ENCODE measurements at regions not wholly inside any gene's neighbourhood (a gene's known extent, or its start where the extent isn't known, plus 50 kb on each side); places are given as distances from the start of the nearest gene placed in this dataset.

DNA sequence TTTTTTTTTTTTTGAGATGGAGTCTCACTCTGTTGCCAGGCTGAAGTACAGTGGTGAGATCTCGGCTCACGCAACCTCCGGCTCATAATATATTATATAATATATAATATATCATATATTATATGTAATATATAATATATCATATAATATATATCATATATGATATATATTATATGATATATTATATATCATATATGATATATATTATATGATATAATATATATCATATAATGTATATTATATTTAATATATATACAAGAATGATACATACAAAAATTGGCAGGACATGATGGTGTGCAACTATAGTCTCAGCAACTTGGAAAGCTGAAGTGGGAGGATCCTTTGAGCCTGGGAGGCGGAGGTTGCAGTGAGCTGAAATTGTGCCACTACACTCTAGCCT, 1725.5 kb downstream of the MRPL39 start:
- TF ChIP-seq GATA3 (IDR thresholded peaks at IDR 0.05; ENCODE audit: low read depth, low read length) (no peak), GATA2 (IDR thresholded peaks at IDR 0.05; ENCODE audit: low read depth, low read length) (no peak)
